Loucy (cell line): ENCODE measurements at regions not wholly inside any gene's neighbourhood (a gene's known extent, or its start where the extent isn't known, plus 50 kb on each side); places are given as distances from the start of the nearest gene placed in this dataset.

ENCODE experiments used
- EZH2phosphoT487 ChIP-seq: fragments of 200-600 bp; IDR thresholded peaks from 2 replicates; pipeline ENCODE4 v1.6.1; 2018; ENCODE audit warnings: antibody characterized with exemption, mild to moderate bottlenecking, moderate library complexity, borderline replicate concordance
- TF ChIP-seq, protein P1 (sequence below): fragments of 200-600 bp; sonication (generic); conservative IDR thresholded peaks from 2 replicates; pipeline ENCODE4 v1.5.1; 2014; ENCODE audit warnings: mild to moderate bottlenecking, antibody characterized with exemption, low read length

DNA sequence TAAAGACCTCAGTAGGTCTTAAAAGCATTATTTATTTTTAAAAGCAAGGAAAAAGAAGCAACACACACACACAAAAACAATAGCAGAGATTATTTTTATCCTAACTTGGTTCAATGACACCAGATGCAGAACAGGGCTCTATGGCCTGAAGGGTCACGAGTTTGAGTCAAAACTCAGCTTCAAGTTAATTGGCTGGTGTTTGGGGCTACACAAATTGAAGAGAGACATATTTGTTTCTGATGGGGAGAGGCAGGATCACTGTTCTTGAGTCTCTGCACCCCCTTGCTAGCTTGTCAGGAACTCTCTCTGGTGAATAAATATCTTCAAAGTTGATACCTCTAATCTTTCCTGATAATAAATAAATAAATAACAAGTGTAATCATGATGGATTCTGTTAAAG, 466.1 kb downstream of the PRKD1 start:
- TF ChIP-seq, protein P1, sequence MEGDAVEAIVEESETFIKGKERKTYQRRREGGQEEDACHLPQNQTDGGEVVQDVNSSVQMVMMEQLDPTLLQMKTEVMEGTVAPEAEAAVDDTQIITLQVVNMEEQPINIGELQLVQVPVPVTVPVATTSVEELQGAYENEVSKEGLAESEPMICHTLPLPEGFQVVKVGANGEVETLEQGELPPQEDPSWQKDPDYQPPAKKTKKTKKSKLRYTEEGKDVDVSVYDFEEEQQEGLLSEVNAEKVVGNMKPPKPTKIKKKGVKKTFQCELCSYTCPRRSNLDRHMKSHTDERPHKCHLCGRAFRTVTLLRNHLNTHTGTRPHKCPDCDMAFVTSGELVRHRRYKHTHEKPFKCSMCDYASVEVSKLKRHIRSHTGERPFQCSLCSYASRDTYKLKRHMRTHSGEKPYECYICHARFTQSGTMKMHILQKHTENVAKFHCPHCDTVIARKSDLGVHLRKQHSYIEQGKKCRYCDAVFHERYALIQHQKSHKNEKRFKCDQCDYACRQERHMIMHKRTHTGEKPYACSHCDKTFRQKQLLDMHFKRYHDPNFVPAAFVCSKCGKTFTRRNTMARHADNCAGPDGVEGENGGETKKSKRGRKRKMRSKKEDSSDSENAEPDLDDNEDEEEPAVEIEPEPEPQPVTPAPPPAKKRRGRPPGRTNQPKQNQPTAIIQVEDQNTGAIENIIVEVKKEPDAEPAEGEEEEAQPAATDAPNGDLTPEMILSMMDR, result no peak
- TF ChIP-seq EZH2phosphoT487, result no peak
